ENCODE measurements at regions not wholly inside any gene's neighbourhood (a gene's known extent, or its start where the extent isn't known, plus 50 kb on each side); places are given as distances from the start of the nearest gene placed in this dataset.

GRCh38 chr7:41809940-41810576, 107.2 kb upstream of the INHBA start:
- POLR2A ChIA-PET (ENCODE audit: unreplicated experiment) = no interaction called here
- H3K4me1 ChIP-seq (ENCODE audit: insufficient read depth, low read length) = no peaks in the 10 kb centered on the region
- no peaks in the 10 kb centered on the region for H4K20me1 ChIP-seq (ENCODE audit: low read length)
- no peak for ATAC-seq
- intact Hi-C loops (cut with micrococcal nuclease) = no loop called here
- no peaks in the 10 kb centered on the region for H3K79me2 ChIP-seq (ENCODE audit: low read length)
- CTCF ChIA-PET = no interaction called here
- H3K9me3 ChIP-seq (ENCODE audit: low read length) = no peaks in the 10 kb centered on the region
- no peaks in the 10 kb centered on the region for H3K9me2 ChIP-seq (replicated peaks; ENCODE audit: low read length)
- no peaks in the 10 kb centered on the region for H3K27me3 ChIP-seq (ENCODE audit: low read length)
- H3K27ac ChIP-seq (ENCODE audit: low read length) = no peak overlapping the region
- no peak for DNase-seq
- no peak overlapping the region for H3K4me2 ChIP-seq (ENCODE audit: low read length)
- no peak for TF ChIP-seq CTCF (conservative IDR thresholded peaks at IDR 0.05; ENCODE audit: low read depth, low read length)
- no peak for TF ChIP-seq EZH2 (IDR thresholded peaks at IDR 0.05; ENCODE audit: low read length, unreplicated experiment)
- no peak for TF ChIP-seq EZH2phosphoT487 (IDR thresholded peaks at IDR 0.05; ENCODE audit: borderline replicate concordance, low read length)
- H3K36me3 ChIP-seq (ENCODE audit: low read depth, low read length) = no peaks in the 10 kb centered on the region
- no peak overlapping the region for H3K9ac ChIP-seq (ENCODE audit: low read length)
- H2AFZ ChIP-seq (ENCODE audit: low read length) = no peak overlapping the region
- H3K4me3 ChIP-seq (ENCODE audit: low read length) = no peak overlapping the region
- no peaks in the 10 kb centered on the region for H3F3A ChIP-seq (ENCODE audit: low read length, unreplicated experiment)
- BruUV-seq (replicated peaks) = no TSS peak

- H4K20me1 ChIP-seq (ENCODE audit: low read length) = no peaks in the 10 kb centered on the region
- H3K27me3 ChIP-seq (ENCODE audit: low read length) = no peaks in the 10 kb centered on the region
- no peak overlapping the region for H3K4me3 ChIP-seq (ENCODE audit: low read length)
- TF ChIP-seq EZH2 (IDR thresholded peaks at IDR 0.05; ENCODE audit: low read length, unreplicated experiment) (no peak), CTCF (conservative IDR thresholded peaks at IDR 0.05; ENCODE audit: low read depth, low read length) (no peak), EZH2phosphoT487 (IDR thresholded peaks at IDR 0.05; ENCODE audit: borderline replicate concordance, low read length) (no peak)
- H3K9me2 ChIP-seq (replicated peaks; ENCODE audit: low read length) = no peaks in the 10 kb centered on the region
- DNase-seq = no peak
- H3K9me3 ChIP-seq (ENCODE audit: low read length) = no peaks in the 10 kb centered on the region
- H3K27ac ChIP-seq (ENCODE audit: low read length) = no peak overlapping the region
- no peak overlapping the region for H3K9ac ChIP-seq (ENCODE audit: low read length)
- no peak overlapping the region for H2AFZ ChIP-seq (ENCODE audit: low read length)
- H3F3A ChIP-seq (ENCODE audit: low read length, unreplicated experiment) = no peaks in the 10 kb centered on the region
- POLR2A ChIA-PET (ENCODE audit: unreplicated experiment) = no interaction called here
- CTCF ChIA-PET = no interaction called here
- no peaks in the 10 kb centered on the region for H3K79me2 ChIP-seq (ENCODE audit: low read length)
- BruUV-seq (replicated peaks) = no TSS peak
- intact Hi-C loops (cut with micrococcal nuclease) = no loop called here
- no peak for ATAC-seq
- H3K36me3 ChIP-seq (ENCODE audit: low read depth, low read length) = no peaks in the 10 kb centered on the region
- no peaks in the 10 kb centered on the region for H3K4me1 ChIP-seq (ENCODE audit: insufficient read depth, low read length)
- H3K4me2 ChIP-seq (ENCODE audit: low read length) = no peak overlapping the region
These were observed 106.6 kb upstream of the INHBA start for GRCh38 chr7:41809529-41809939.

- ChIA-PET CTCF (no interaction called here), POLR2A (ENCODE audit: unreplicated experiment) (no interaction called here)
- BruUV-seq (replicated peaks) = no TSS peak
- ATAC-seq = no peak
- H3K27me3 ChIP-seq (ENCODE audit: low read length) = no peaks in the 10 kb centered on the region
- no peaks in the 10 kb centered on the region for H3K79me2 ChIP-seq (ENCODE audit: low read length)
- no peak overlapping the region for H3K27ac ChIP-seq (ENCODE audit: low read length)
- H3F3A ChIP-seq (ENCODE audit: low read length, unreplicated experiment) = no peaks in the 10 kb centered on the region
- H3K9me2 ChIP-seq (replicated peaks; ENCODE audit: low read length) = no peaks in the 10 kb centered on the region
- H3K9me3 ChIP-seq (ENCODE audit: low read length) = no peaks in the 10 kb centered on the region
- no peak overlapping the region for H3K9ac ChIP-seq (ENCODE audit: low read length)
- intact Hi-C loops (cut with micrococcal nuclease) = no loop called here
- DNase-seq = no peak
- H3K4me3 ChIP-seq (ENCODE audit: low read length) = no peak overlapping the region
- no peak for TF ChIP-seq EZH2phosphoT487 (IDR thresholded peaks at IDR 0.05; ENCODE audit: borderline replicate concordance, low read length)
- TF ChIP-seq EZH2 (IDR thresholded peaks at IDR 0.05; ENCODE audit: low read length, unreplicated experiment) = no peak
- TF ChIP-seq CTCF (conservative IDR thresholded peaks at IDR 0.05; ENCODE audit: low read depth, low read length) = no peak
- no peaks in the 10 kb centered on the region for H3K4me1 ChIP-seq (ENCODE audit: insufficient read depth, low read length)
- H4K20me1 ChIP-seq (ENCODE audit: low read length) = no peaks in the 10 kb centered on the region
- H3K36me3 ChIP-seq (ENCODE audit: low read depth, low read length) = no peaks in the 10 kb centered on the region
- no peak overlapping the region for H2AFZ ChIP-seq (ENCODE audit: low read length)
- no peak overlapping the region for H3K4me2 ChIP-seq (ENCODE audit: low read length)
These were observed 106.2 kb upstream of the INHBA start for GRCh38 chr7:41809116-41809515.
